GM18498 (cell line): ENCODE measurements at regions not wholly inside any gene's neighbourhood (a gene's known extent, or its start where the extent isn't known, plus 50 kb on each side); places are given as distances from the start of the nearest gene placed in this dataset.
"Not testable (repeated sequence)": the region's sequence is repeated elsewhere in the genome, so short reads cannot be mapped to it uniquely, and the experiment has no call there.

ENCODE experiments used
- ATAC-seq: cut with Tn5 transposase; IDR thresholded peaks from one replicate; pipeline ENCODE4 v1.9.1; 2021; ENCODE audit warnings: mild to moderate bottlenecking, moderate library complexity; ENCODE audit not compliant: unreplicated experiment

- ATAC-seq, result no peak
Observed at GRCh38 chr6:132060591-132060990, 109.4 kb upstream of the CCN2 start.

GRCh38 chr6:132058975-132059374 lies 107.8 kb upstream of the CCN2 start:
- ATAC-seq, result no peak

- no peak for ATAC-seq
Observed at GRCh38 chr6:132054525-132054924, 103.4 kb upstream of the CCN2 start.

- no peak for ATAC-seq
Observed at GRCh38 chr6:132053511-132053910, 102.3 kb upstream of the CCN2 start.

GRCh38 chr6:132052096-132052495 lies 100.9 kb upstream of the CCN2 start:
- no peak for ATAC-seq

- ATAC-seq, result no peak
Observed at GRCh38 chr6:132045877-132046276, 94.7 kb upstream of the CCN2 start.

GRCh38 chr6:132043148-132043547 lies 92.0 kb upstream of the CCN2 start:
- ATAC-seq, result no peak

- ATAC-seq, result no peak
Observed at GRCh38 chr6:132041706-132042105, 90.5 kb upstream of the CCN2 start.

- ATAC-seq, result no peak
Observed at GRCh38 chr6:132028029-132028428, 76.9 kb upstream of the CCN2 start.

GRCh38 chr6:132025468-132025867 lies 74.3 kb upstream of the CCN2 start:
- ATAC-seq, result no peak

- no peak for ATAC-seq
Observed at GRCh38 chr6:132023490-132023889, 72.3 kb upstream of the CCN2 start.

GRCh38 chr6:132021552-132022375 lies 70.6 kb upstream of the CCN2 start:
- ATAC-seq, result no peak

- not testable (repeated sequence) for ATAC-seq
Observed at GRCh38 chr6:132020918-132021317, 69.7 kb upstream of the CCN2 start.

- no peak for ATAC-seq
Observed at GRCh38 chr6:132020138-132020581, 69.0 kb upstream of the CCN2 start.

GRCh38 chr6:132019586-132019985 lies 68.4 kb upstream of the CCN2 start:
- ATAC-seq, result no peak

- ATAC-seq, result no peak
Observed at GRCh38 chr6:132017942-132018341, 66.8 kb upstream of the CCN2 start.

GRCh38 chr6:132016396-132016795 lies 65.2 kb upstream of the CCN2 start:
- no peak for ATAC-seq

- no peak for ATAC-seq
Observed at GRCh38 chr6:132011582-132011981, 60.4 kb upstream of the CCN2 start.

- no peak for ATAC-seq
Observed at GRCh38 chr6:132009175-132009574, 58.0 kb upstream of the CCN2 start.

GRCh38 chr6:132007474-132008190 lies 56.5 kb upstream of the CCN2 start:
- ATAC-seq, result no peak

- ATAC-seq, result no peak
Observed at GRCh38 chr6:132005178-132005577, 54.0 kb upstream of the CCN2 start.

GRCh38 chr6:132004668-132005067 lies 53.5 kb upstream of the CCN2 start:
- no peak for ATAC-seq
